Nephron (organoid): ENCODE measurements at regions not wholly inside any gene's neighbourhood (a gene's known extent, or its start where the extent isn't known, plus 50 kb on each side); places are given as distances from the start of the nearest gene placed in this dataset.

Experiments used
- H3K27ac Mint-ChIP-seq, 3 experiments: 2 replicates each; pipeline ENCODE4 v1.8.0; 2020; ENCODE audit warnings: mixed read lengths in 3 of 3, mild to moderate bottlenecking in 2 of 3, moderate library complexity in 1 of 3
- H3K27me3 Mint-ChIP-seq: 2 replicates; pipeline ENCODE4 v1.8.0; 2021; ENCODE audit warnings: low read depth, mild to moderate bottlenecking, moderate library complexity, mixed read lengths
- H3K36me3 Mint-ChIP-seq: 2 replicates; pipeline ENCODE4 v1.8.0; 2020; ENCODE audit warnings: low read depth, mixed read lengths
- H3K4me1 Mint-ChIP-seq: 2 replicates; pipeline ENCODE4 v1.8.0; 2020; ENCODE audit warnings: mixed read lengths
- H3K4me3 Mint-ChIP-seq, 3 experiments: 2 replicates each; pipeline ENCODE4 v1.8.0; 2020; ENCODE audit warnings: mild to moderate bottlenecking in 3 of 3, mixed read lengths in 3 of 3, moderate library complexity in 2 of 3
- H3K9me3 Mint-ChIP-seq: 2 replicates; pipeline ENCODE4 v1.8.0; 2020; ENCODE audit warnings: mixed read lengths
- CTCF ChIP-seq, 3 experiments: fragments of 200-600 bp; sonication (generic); IDR thresholded peaks; one replicate each; pipeline ENCODE4 v1.5.0; 2021; ENCODE audit warnings: antibody characterized with exemption in 3 of 3; ENCODE audit not compliant: unreplicated experiment in 3 of 3

DNA sequence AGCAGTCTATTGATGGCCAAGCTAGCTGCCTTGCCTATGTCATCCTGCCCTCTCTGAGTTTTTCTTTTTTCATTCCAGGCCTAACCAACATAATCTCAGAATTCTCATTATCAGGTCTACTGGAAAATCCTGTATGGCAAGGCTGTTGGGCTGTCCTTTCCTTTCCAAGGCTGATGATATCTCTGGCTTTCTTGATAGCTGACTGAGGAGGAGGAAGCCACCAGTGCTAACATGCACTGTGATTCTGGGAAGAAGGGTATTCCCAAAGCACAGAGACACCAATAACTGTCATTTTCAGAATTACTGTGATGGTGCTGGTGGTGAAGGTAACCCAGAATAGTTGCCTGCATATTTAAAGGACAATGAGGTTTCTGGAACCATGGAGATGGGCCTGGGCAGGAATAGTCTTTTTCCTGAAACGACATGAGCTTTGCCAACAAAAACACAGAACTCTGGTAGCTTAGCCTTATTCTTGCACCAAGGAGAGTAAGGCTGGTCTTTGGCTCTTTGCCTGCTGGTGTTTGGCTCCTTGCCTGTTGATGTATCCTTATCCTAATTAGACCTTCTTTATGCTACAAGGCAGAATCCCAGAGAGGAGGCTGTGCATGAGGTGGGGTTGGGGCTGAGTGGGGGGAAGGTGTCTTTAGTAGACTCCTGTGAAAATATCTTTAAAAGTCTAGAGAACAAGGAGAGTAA is 157.4 kb downstream of the TNFSF18 start:
- Mint-ChIP-seq H3K4me1 (peaks cover 13% of the 10 kb centered on the region), H3K27ac (peak overlapping the region in 2 of 3 experiments; percentile 21 to 59), H3K9me3 (no peaks in the 10 kb centered on the region), H3K27me3 (peaks cover 4% of the 10 kb centered on the region), H3K36me3 (no peaks in the 10 kb centered on the region), H3K4me3 (no peak overlapping the region)
- TF ChIP-seq CTCF (IDR thresholded peaks at IDR 0.05; ENCODE audit: unreplicated experiment in 3 of 3) = no peak

DNA sequence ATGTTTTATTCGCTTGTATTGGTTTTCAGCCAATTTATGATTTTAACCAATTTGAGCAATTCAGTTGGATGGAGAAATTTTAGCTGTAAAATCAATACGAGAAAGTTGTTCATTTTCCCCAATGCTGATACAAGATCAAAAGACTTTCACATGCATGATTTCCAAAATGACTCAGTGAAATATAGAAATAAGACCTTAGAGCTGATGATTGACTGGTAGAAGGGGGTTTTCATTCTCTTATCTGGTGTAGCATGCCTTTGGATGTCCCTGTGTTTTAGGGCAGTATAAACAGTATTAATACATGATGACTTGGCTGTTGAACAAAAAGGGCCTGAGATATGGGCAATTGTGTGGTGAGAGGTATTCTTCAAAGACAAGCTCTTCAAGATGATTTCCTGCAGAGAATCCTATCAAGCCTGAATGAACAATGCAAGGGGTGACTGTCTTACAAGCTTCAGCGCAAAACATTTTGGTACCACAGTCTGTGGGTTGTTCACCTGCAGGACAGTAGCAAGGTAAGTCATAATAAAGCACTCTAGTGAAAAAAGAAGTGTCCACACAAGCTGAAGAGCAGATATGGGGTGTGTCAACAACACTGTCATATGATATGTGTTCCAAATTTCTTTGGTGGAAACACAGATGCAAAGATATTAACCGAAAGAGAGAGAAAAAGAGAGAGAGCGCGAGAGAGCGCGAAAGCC is 156.2 kb downstream of the TNFSF18 start:
- no peak for TF ChIP-seq CTCF (IDR thresholded peaks at IDR 0.05; ENCODE audit: unreplicated experiment in 3 of 3)
- Mint-ChIP-seq H3K4me1 (peaks cover 13% of the 10 kb centered on the region), H3K27ac (no peak overlapping the region), H3K4me3 (no peak overlapping the region), H3K9me3 (no peaks in the 10 kb centered on the region), H3K36me3 (no peaks in the 10 kb centered on the region), H3K27me3 (peaks cover 4% of the 10 kb centered on the region)

- no peak for TF ChIP-seq CTCF (IDR thresholded peaks at IDR 0.05; ENCODE audit: unreplicated experiment in 3 of 3)
- H3K9me3 Mint-ChIP-seq = no peaks in the 10 kb centered on the region
- H3K4me1 Mint-ChIP-seq = peaks cover 13% of the 10 kb centered on the region
- H3K27ac Mint-ChIP-seq = no peak overlapping the region
- no peaks in the 10 kb centered on the region for H3K36me3 Mint-ChIP-seq
- no peak overlapping the region for H3K4me3 Mint-ChIP-seq
- peaks cover 4% of the 10 kb centered on the region for H3K27me3 Mint-ChIP-seq
These were observed 155.7 kb downstream of the TNFSF18 start for GRCh38 chr1:172895050-172895460.

- Mint-ChIP-seq H3K27ac (no peak overlapping the region), H3K27me3 (peaks cover 4% of the 10 kb centered on the region), H3K36me3 (no peaks in the 10 kb centered on the region), H3K9me3 (no peaks in the 10 kb centered on the region), H3K4me1 (peaks cover 13% of the 10 kb centered on the region), H3K4me3 (no peak overlapping the region)
- no peak for TF ChIP-seq CTCF (IDR thresholded peaks at IDR 0.05; ENCODE audit: unreplicated experiment in 3 of 3)
These were observed 155.0 kb downstream of the TNFSF18 start for GRCh38 chr1:172895761-172896160.

GRCh38 chr1:172897738-172898137 is 153.0 kb downstream of the TNFSF18 start:
- H3K4me1 Mint-ChIP-seq = peaks cover 13% of the 10 kb centered on the region
- no peaks in the 10 kb centered on the region for H3K9me3 Mint-ChIP-seq
- TF ChIP-seq CTCF (IDR thresholded peaks at IDR 0.05; ENCODE audit: unreplicated experiment in 3 of 3) = no peak
- H3K4me3 Mint-ChIP-seq = no peak overlapping the region
- no peak overlapping the region for H3K27ac Mint-ChIP-seq
- H3K36me3 Mint-ChIP-seq = no peaks in the 10 kb centered on the region
- H3K27me3 Mint-ChIP-seq = peaks cover under 1% of the 10 kb centered on the region

DNA sequence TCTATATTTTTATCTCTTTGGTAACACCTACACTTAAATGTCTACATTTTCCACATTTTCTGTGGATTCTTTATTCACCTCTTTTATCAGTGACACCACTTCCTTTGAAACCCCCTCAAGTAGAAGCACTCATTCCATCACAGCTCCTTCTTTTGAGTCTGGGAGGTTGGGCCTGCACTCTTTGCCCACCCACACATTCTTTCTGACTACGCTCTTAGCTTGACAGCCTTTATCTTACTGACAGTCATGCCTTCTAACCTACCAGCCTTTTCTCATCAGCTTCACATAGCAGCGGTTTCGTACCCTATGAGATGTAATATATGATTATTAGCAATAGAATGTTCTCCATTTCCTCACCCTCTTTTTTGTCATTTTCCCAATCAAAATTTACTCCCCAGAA is 151.9 kb downstream of the TNFSF18 start:
- no peaks in the 10 kb centered on the region for H3K36me3 Mint-ChIP-seq
- H3K9me3 Mint-ChIP-seq = no peaks in the 10 kb centered on the region
- TF ChIP-seq CTCF (IDR thresholded peaks at IDR 0.05; ENCODE audit: unreplicated experiment in 3 of 3) = no peak
- no peaks in the 10 kb centered on the region for H3K27me3 Mint-ChIP-seq
- no peak overlapping the region for H3K4me3 Mint-ChIP-seq
- no peak overlapping the region for H3K27ac Mint-ChIP-seq
- H3K4me1 Mint-ChIP-seq = peaks cover 8% of the 10 kb centered on the region
